GM12878 (cell line): ENCODE measurements at regions not wholly inside any gene's neighbourhood (a gene's known extent, or its start where the extent isn't known, plus 50 kb on each side); places are given as distances from the start of the nearest gene placed in this dataset.

Experiments
- ATAC-seq: fragments of 200-7000 bp; cut with Tn5 transposase; 3 replicates; pipeline ENCODE4 v1.9.1; 2020; ENCODE audit warnings: mild to moderate bottlenecking, moderate library complexity
- BruUV-seq: library from RNA; stranded (reverse); fragments of 400-500 nt; replicated peaks from 2 replicates; lab custom pipeline; 2021; lab: Mats Ljungman, UMichigan
- CTCF ChIA-PET: fragments of 300-600 bp; sonication (Branson Sonifier 250); formaldehyde crosslinking; extraction: SDS; loops from one replicate; lab custom pipeline; 2021; ENCODE audit warnings: inconsistent platforms; lab: Yijun Ruan, JAX
- POLR2A ChIA-PET: fragments of 350-600 bp; formaldehyde crosslinking; extraction: SDS; loops from one replicate; lab custom pipeline; 2021; ENCODE audit warnings: inconsistent platforms; lab: Charles Lee
- RAD21 ChIA-PET: fragments of 300-600 bp; sonication (Branson Sonifier 250); formaldehyde crosslinking; loops from one replicate; lab custom pipeline; 2023; ENCODE audit warnings: antibody characterized with exemption; ENCODE audit not compliant: unreplicated experiment; lab: Charles Lee
- SMC1A ChIA-PET: fragments of 300-600 bp; sonication (Branson Sonifier 250); formaldehyde crosslinking; loops from one replicate; lab custom pipeline; 2023; ENCODE audit not compliant: unreplicated experiment, uncharacterized antibody; lab: Charles Lee
- DNase-seq: peaks from one replicate; pipeline ENCODE4 v3.0.0-alpha.2; 2011; ENCODE audit warnings: low read depth, low spot score
- FAIRE-seq: peaks from 3 replicates; lab custom pipeline; 2011; peaks lifted over from hg19 to GRCh38; lab: Jason Lieb, UNC
- H2AFZ ChIP-seq: 2 replicates; pipeline ENCODE4 v1.6.0; 2011; ENCODE audit warnings: low read depth, low read length, control low read depth; ENCODE audit not compliant: control insufficient read depth
- H3K27ac ChIP-seq: 2 replicates; pipeline ENCODE4 v1.5.1; 2011; ENCODE audit warnings: control low read depth; ENCODE audit not compliant: control insufficient read depth, insufficient read depth
- H3K27me3 ChIP-seq, 2 experiments: replicated peaks in 1 of 2; 2 replicates each; pipeline versions ENCODE4 v1.6.0 to v1.6.1; 2011; ENCODE audit warnings: low read length in 1 of 2; ENCODE audit not compliant: control insufficient read depth in 2 of 2, insufficient read depth in 2 of 2
- H3K36me3 ChIP-seq, 2 experiments: 2 replicates each; pipeline ENCODE4 v1.5.1; 2011; ENCODE audit warnings: low read length in 1 of 2; ENCODE audit not compliant: control insufficient read depth in 2 of 2, insufficient read depth in 2 of 2
- H3K4me1 ChIP-seq: 2 replicates; pipeline ENCODE4 v1.6.1; 2011; ENCODE audit warnings: mild to moderate bottlenecking, low read length, moderate library complexity, mixed read lengths; ENCODE audit not compliant: control insufficient read depth, insufficient read depth
- H3K4me2 ChIP-seq: 2 replicates; pipeline ENCODE4 v1.6.0; 2011; ENCODE audit warnings: control low read depth; ENCODE audit not compliant: control insufficient read depth, insufficient read depth
- H3K4me3 ChIP-seq: fragments of 200-600 bp; sonication (generic); 2 replicates; pipeline ENCODE4 v1.5.1; 2016
- H3K79me2 ChIP-seq: 2 replicates; pipeline ENCODE4 v1.6.0; 2011; ENCODE audit warnings: low read length; ENCODE audit not compliant: control insufficient read depth, insufficient read depth
- H3K9ac ChIP-seq: 2 replicates; pipeline ENCODE4 v1.8.0; 2011; ENCODE audit warnings: low read length, control low read depth, mixed read lengths; ENCODE audit not compliant: control insufficient read depth, insufficient read depth
- H3K9me3 ChIP-seq: replicated peaks from 3 replicates; pipeline ENCODE4 v1.5.1; 2011; ENCODE audit warnings: mild to moderate bottlenecking, low read length; ENCODE audit not compliant: control insufficient read depth, insufficient read depth
- H4K20me1 ChIP-seq: 2 replicates; pipeline ENCODE4 v1.6.0; 2011; ENCODE audit not compliant: control insufficient read depth, insufficient read depth
- ATF3 ChIP-seq: IDR thresholded peaks from 2 replicates; pipeline ENCODE4 v1.6.1; 2011; ENCODE audit warnings: low read depth, mild to moderate bottlenecking, low read length, moderate library complexity, borderline replicate concordance; ENCODE audit errors: extremely low read depth
- MEF2B ChIP-seq: fragments of 450-650 bp; IDR thresholded peaks from 2 replicates; pipeline ENCODE4 v1.6.1; 2018; ENCODE audit warnings: mild to moderate bottlenecking, moderate library complexity; ENCODE audit not compliant: partially characterized antibody, poor library complexity, severe bottlenecking
- NFXL1 ChIP-seq: fragments of 450-650 bp; IDR thresholded peaks from 2 replicates; pipeline ENCODE4 v1.6.1; 2017; ENCODE audit warnings: antibody characterized with exemption, mild to moderate bottlenecking, borderline replicate concordance
- PKNOX1 ChIP-seq: fragments of 450-650 bp; IDR thresholded peaks from 2 replicates; pipeline ENCODE4 v1.6.1; 2016; ENCODE audit warnings: mild to moderate bottlenecking
- POLR2AphosphoS2 ChIP-seq: IDR thresholded peaks from 2 replicates; pipeline ENCODE4 v1.6.1; 2011; ENCODE audit warnings: low read depth, mild to moderate bottlenecking, low read length, improper control_type of control experiment, moderate library complexity
- SMC3 ChIP-seq: IDR thresholded peaks from 2 replicates; pipeline ENCODE4 v1.6.1; 2011; ENCODE audit warnings: low read length, improper control_type of control experiment, borderline replicate concordance
- SP1 ChIP-seq: IDR thresholded peaks from one replicate; pipeline ENCODE4 v1.6.1; 2011; ENCODE audit warnings: low read depth, low read length
- STAT1 ChIP-seq: fragments of 450-650 bp; conservative IDR thresholded peaks from 2 replicates; pipeline ENCODE4 v1.6.1; 2014; ENCODE audit warnings: antibody characterized with exemption, mild to moderate bottlenecking
- STAT3 ChIP-seq: IDR thresholded peaks from 2 replicates; pipeline ENCODE4 v1.6.1; 2011; ENCODE audit warnings: low read depth, low read length, improper control_type of control experiment
- ZBED1 ChIP-seq: IDR thresholded peaks from 2 replicates; pipeline ENCODE4 v1.6.1; 2016; ENCODE audit warnings: borderline replicate concordance
- ZNF622 ChIP-seq: fragments of 450-650 bp; IDR thresholded peaks from 2 replicates; pipeline ENCODE4 v1.6.1; 2017; ENCODE audit warnings: mild to moderate bottlenecking, inconsistent platforms
- WGBS: methylation state at CpG from one replicate; pipeline ENCODE4 v1.1.6; 2016; ENCODE audit warnings: low lambda C conversion rate; ENCODE audit not compliant: insufficient replicate concordance, insufficient coverage; ENCODE audit errors: missing lambda C conversion rate; 5-methylcytosine and 5-hydroxymethylcytosine counted together
- in situ Hi-C: fragments of 300-500 bp; cut with MboI; formaldehyde crosslinking; loops from 9 replicates; pipeline ENCODE4 v1.14.3; 2018; ENCODE audit warnings: mixed read lengths
- intact Hi-C: fragments of 100-400 bp; cut with micrococcal nuclease; formaldehyde crosslinking; loops from one replicate; pipeline ENCODE4 v1.14.2; 2022; ENCODE audit not compliant: unreplicated experiment

- CTCF ChIA-PET, result interaction anchor here (0.6 kb wide), 1 partner anchor 69 kb away, joined by 3 read pairs; no protein-coding TSS in a partner anchor
- in situ Hi-C loops, result no loop called here
Observed at GRCh38 chr3:72035606-72036005, 250.7 kb upstream of the PROK2 start.

More at GRCh38 chr3:72035606-72036005, 250.7 kb upstream of the PROK2 start:
- no peaks in the 10 kb centered on the region for H4K20me1 ChIP-seq
- no peak overlapping the region for H3K4me2 ChIP-seq
- H3K36me3 ChIP-seq, result no peaks in the 10 kb centered on the region; a peak in 2 of 4 replicates
- TF ChIP-seq SP1, result no peak
- TF ChIP-seq POLR2AphosphoS2, result no peak
- no peak for TF ChIP-seq ZNF622
- TF ChIP-seq SMC3, result no peak
- no peak for TF ChIP-seq MEF2B
- TF ChIP-seq ZBED1, result no peak
- TF ChIP-seq STAT3, result no peak
- TF ChIP-seq NFXL1, result no peak
- TF ChIP-seq STAT1, result no peak
- no peak for TF ChIP-seq ATF3
- TF ChIP-seq PKNOX1, result no peak
- no peak overlapping the region for H3K27ac ChIP-seq
- H2AFZ ChIP-seq, result no peak overlapping the region
- ChIA-PET RAD21 (no interaction called here), SMC1A (interaction anchor here (1.3 to 1.8 kb wide), 3 partner anchors 10 to 44 kb away, joined by 3 to 5 read pairs (median 3); no protein-coding TSS in a partner anchor), POLR2A (no interaction called here)
- H3K79me2 ChIP-seq, result no peaks in the 10 kb centered on the region
- no TSS peak for BruUV-seq
- WGBS, result 94% methylated on average over 3 of the region's 3 CpGs
- ATAC-seq, result no peak
- H3K9me3 ChIP-seq, result no peaks in the 10 kb centered on the region; the same call in 2 of the 3 replicates
- no peak for FAIRE-seq
- H3K27me3 ChIP-seq, result no peaks in the 10 kb centered on the region
- no peak overlapping the region for H3K4me3 ChIP-seq
- H3K4me1 ChIP-seq, result peaks cover 11% of the 10 kb centered on the region
- intact Hi-C loops, result no loop called here
- no peak for DNase-seq
- H3K9ac ChIP-seq, result no peak overlapping the region
